HCT116 (cell line): ENCODE measurements at regions not wholly inside any gene's neighbourhood (a gene's known extent, or its start where the extent isn't known, plus 50 kb on each side); places are given as distances from the start of the nearest gene placed in this dataset.

Source experiments
- ATAC-seq: fragments of 200-7000 bp; cut with Tn5 transposase; 2 replicates; pipeline ENCODE4 v1.9.1; 2020; ENCODE audit warnings: mild to moderate bottlenecking, moderate library complexity
- BruUV-seq: library from RNA; stranded (reverse); fragments of 400-500 nt; replicated peaks from 2 replicates; lab custom pipeline; 2021; lab: Mats Ljungman, UMichigan
- CTCF ChIA-PET: fragments of 300-600 bp; sonication (Branson Sonifier 250); formaldehyde crosslinking; loops from one replicate; lab custom pipeline; 2021; ENCODE audit warnings: antibody characterized with exemption; lab: Charles Lee
- POLR2A ChIA-PET: fragments of 300-600, 350-600 bp; sonication (Branson Sonifier 250); formaldehyde crosslinking; loops from one replicate; lab custom pipeline; 2021; ENCODE audit warnings: antibody characterized with exemption; lab: Charles Lee
- RAD21 ChIA-PET, 2 experiments: fragments of 300-600 bp; sonication (Branson Sonifier 250); formaldehyde crosslinking; loops; one replicate each; lab custom pipeline; 2023; ENCODE audit warnings: low total read pairs in 2 of 2; ENCODE audit not compliant: uncharacterized antibody in 2 of 2, unreplicated experiment in 2 of 2, low non-redundant PET in 1 of 2; lab: Charles Lee
- DNase-seq: peaks from one replicate; pipeline ENCODE4 v3.0.0-alpha.2; 2010; ENCODE audit warnings: low read depth, low spot score
- H2AFZ ChIP-seq: fragments of 200-600 bp; shearing (Covaris generic), sonication (generic); 2 replicates; pipeline ENCODE4 v1.6.1; 2017; ENCODE audit warnings: low read depth, mixed run types, mixed read lengths, antibody characterized with exemption, low read length; ENCODE audit not compliant: poor library complexity, severe bottlenecking
- H3K27ac ChIP-seq: 2 replicates; pipeline ENCODE4 v1.5.1; 2012; ENCODE audit warnings: low read depth, low read length
- H3K27me3 ChIP-seq: fragments of 200-600 bp; sonication (generic); 2 replicates; pipeline ENCODE4 v1.6.1; 2016; ENCODE audit warnings: mixed run types, low read length, mixed read lengths; ENCODE audit not compliant: insufficient read depth
- H3K36me3 ChIP-seq, 2 experiments: fragments of 200-500 bp in 1 of 2; fragments of 200-600 bp in 1 of 2; sonication (Bioruptor generic) in 1 of 2; sonication (generic) in 1 of 2; 2 replicates each; pipeline versions ENCODE4 v1.5.1 to v1.6.1; 2014 to 2016; ENCODE audit warnings: low read length in 2 of 2, inconsistent platforms in 1 of 2, mixed read lengths in 1 of 2, mixed run types in 1 of 2; ENCODE audit not compliant: insufficient read depth in 2 of 2, control insufficient read depth in 1 of 2
- H3K4me1 ChIP-seq, 2 experiments: fragments of 200-600 bp in 1 of 2; sonication (generic) in 1 of 2; 2 replicates each; pipeline versions ENCODE4 v1.5.1 to v1.6.1; 2012 to 2017; ENCODE audit warnings: low read length in 2 of 2, inconsistent platforms in 1 of 2, mild to moderate bottlenecking in 1 of 2, mixed read lengths in 1 of 2, mixed run types in 1 of 2, moderate library complexity in 1 of 2; ENCODE audit not compliant: insufficient read depth in 2 of 2, control insufficient read depth in 1 of 2
- H3K4me2 ChIP-seq: fragments of 200-600 bp; sonication (generic); 2 replicates; pipeline ENCODE4 v1.6.1; 2017; ENCODE audit warnings: mixed run types, low read length, mixed read lengths
- H3K4me3 ChIP-seq, 2 experiments: fragments of 200-600 bp in 1 of 2; sonication (generic) in 1 of 2; replicated peaks in 1 of 2; 2 replicates each; pipeline ENCODE4 v1.5.1; 2011 to 2016; ENCODE audit warnings: low read length in 2 of 2, control low read depth in 1 of 2, low read depth in 1 of 2, mild to moderate bottlenecking in 1 of 2, mixed read lengths in 1 of 2, mixed run types in 1 of 2
- H3K79me2 ChIP-seq: fragments of 200-600 bp; sonication (generic); 2 replicates; pipeline ENCODE4 v1.6.1; 2017; ENCODE audit warnings: mild to moderate bottlenecking, mixed run types, low read length, moderate library complexity, mixed read lengths; ENCODE audit not compliant: insufficient read depth
- H3K9ac ChIP-seq: fragments of 200-600 bp; sonication (generic); 2 replicates; pipeline ENCODE4 v1.6.1; 2016; ENCODE audit warnings: low read length, mixed read lengths
- H3K9me2 ChIP-seq: fragments of 200-600 bp; sonication (generic), shearing (Covaris generic); 2 replicates; pipeline ENCODE4 v1.6.1; 2017; ENCODE audit warnings: mixed run types, mild to moderate bottlenecking, moderate library complexity; ENCODE audit not compliant: insufficient read depth
- H3K9me3 ChIP-seq, 2 experiments: fragments of 200-500 bp in 1 of 2; fragments of 200-600 bp in 1 of 2; sonication (Bioruptor generic) in 1 of 2; sonication (generic) in 1 of 2; 2 replicates each; pipeline ENCODE4 v1.6.1; 2014 to 2017; ENCODE audit warnings: low read length in 2 of 2, mixed read lengths in 2 of 2, inconsistent platforms in 1 of 2, low read depth in 1 of 2, mild to moderate bottlenecking in 1 of 2, mixed run types in 1 of 2, moderate library complexity in 1 of 2; ENCODE audit not compliant: control insufficient read depth in 1 of 2, insufficient read depth in 1 of 2
- H4K20me1 ChIP-seq: fragments of 200-600 bp; sonication (generic), shearing (Covaris generic); 2 replicates; pipeline ENCODE4 v1.6.1; 2017; ENCODE audit warnings: mixed run types, mild to moderate bottlenecking, moderate library complexity; ENCODE audit not compliant: insufficient read depth
- ELF1 ChIP-seq: IDR thresholded peaks from 2 replicates; pipeline ENCODE4 v1.6.1; 2012; ENCODE audit warnings: low read depth, borderline replicate concordance
- FOSL1 ChIP-seq: IDR thresholded peaks from 2 replicates; pipeline ENCODE4 v1.6.1; 2012; ENCODE audit warnings: low read depth
- POLR2A ChIP-seq: IDR thresholded peaks from 2 replicates; pipeline ENCODE4 v1.7.0; 2011; ENCODE audit warnings: borderline replicate concordance; ENCODE audit not compliant: insufficient read depth, insufficient read length; ENCODE audit errors: extremely low read depth
- POLR2AphosphoS5 ChIP-seq: IDR thresholded peaks from 2 replicates; pipeline ENCODE4 v1.6.1; 2011; ENCODE audit warnings: mild to moderate bottlenecking, low read depth, low read length, moderate library complexity
- RAD21 ChIP-seq: IDR thresholded peaks from 2 replicates; pipeline ENCODE4 v1.6.1; 2012; ENCODE audit warnings: low read depth, mild to moderate bottlenecking
- SIN3A ChIP-seq: IDR thresholded peaks from 2 replicates; pipeline ENCODE4 v1.6.1; 2012; ENCODE audit warnings: low read depth
- SP1 ChIP-seq: IDR thresholded peaks from 2 replicates; pipeline ENCODE4 v1.6.1; 2012; ENCODE audit warnings: low read depth
- TCF7L2 ChIP-seq: IDR thresholded peaks from 2 replicates; pipeline ENCODE4 v1.7.0; 2011; ENCODE audit warnings: borderline replicate concordance, inconsistent platforms; ENCODE audit not compliant: insufficient read depth, insufficient read length; ENCODE audit errors: extremely low read depth
- YY1 ChIP-seq: IDR thresholded peaks from 2 replicates; pipeline ENCODE4 v1.6.1; 2011; ENCODE audit warnings: low read length, low read depth, moderate library complexity, mild to moderate bottlenecking; ENCODE audit not compliant: insufficient replicate concordance; ENCODE audit errors: extremely low read depth
- ZNF274 ChIP-seq: fragments of 200-500 bp; sonication (Bioruptor generic); IDR thresholded peaks from 2 replicates; pipeline ENCODE4 v1.6.1; 2014; ENCODE audit warnings: mild to moderate bottlenecking, low read depth, low read length, inconsistent platforms
- intact Hi-C: fragments of 100-400 bp; cut with micrococcal nuclease; formaldehyde crosslinking; loops from 2 replicates; pipeline ENCODE4 v1.10.0; 2022
- TF ChIP-seq, protein P1 (sequence below): IDR thresholded peaks from 2 replicates; pipeline ENCODE4 v1.6.1; 2012

DNA sequence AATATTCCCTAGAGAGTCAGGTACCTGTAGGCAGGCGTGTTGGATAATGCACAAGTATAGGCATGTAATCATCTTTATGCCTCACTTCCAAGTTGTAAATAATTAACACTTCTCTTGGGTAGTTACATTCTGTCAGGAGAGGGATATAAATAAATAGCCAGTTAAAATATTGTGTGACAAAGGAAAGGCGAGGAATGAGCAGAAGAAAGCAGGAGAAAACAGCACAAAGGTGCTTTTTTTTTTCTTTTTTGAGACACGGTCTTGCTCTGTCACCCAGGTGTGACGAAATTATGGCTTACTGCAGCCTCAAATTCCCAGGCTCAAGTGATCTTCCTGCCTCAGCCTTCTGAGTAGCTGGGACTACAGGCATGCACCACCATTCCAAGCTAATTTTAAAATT, 99.2 kb upstream of the LYZL2 start:
- no peak overlapping the region for H3K9ac ChIP-seq
- no peaks in the 10 kb centered on the region for H3K4me1 ChIP-seq
- ChIA-PET POLR2A (no interaction called here), CTCF (no interaction called here), RAD21 (no interaction called here)
- BruUV-seq: no TSS peak
- ATAC-seq (no peak), DNase-seq (no peak)
- TF ChIP-seq SP1: no peak
- TF ChIP-seq TCF7L2: no peak
- TF ChIP-seq SIN3A: no peak
- TF ChIP-seq ZNF274: no peak
- no peak for TF ChIP-seq FOSL1
- TF ChIP-seq YY1: no peak
- no peak for TF ChIP-seq POLR2A
- no peaks in the 10 kb centered on the region for H4K20me1 ChIP-seq
- H3K27ac ChIP-seq: no peak overlapping the region
- no peaks in the 10 kb centered on the region for H3K36me3 ChIP-seq
- no peak overlapping the region for H2AFZ ChIP-seq
- no peaks in the 10 kb centered on the region for H3K9me2 ChIP-seq
- H3K79me2 ChIP-seq: no peaks in the 10 kb centered on the region
- H3K4me2 ChIP-seq: no peak overlapping the region
- no peak overlapping the region for H3K4me3 ChIP-seq
- no peaks in the 10 kb centered on the region for H3K27me3 ChIP-seq
- H3K9me3 ChIP-seq: no peaks in the 10 kb centered on the region
- intact Hi-C loops: loop anchor here (10.0 kb wide), 3 partner anchors 736 to 1476 kb away; no protein-coding TSS in a partner anchor

DNA sequence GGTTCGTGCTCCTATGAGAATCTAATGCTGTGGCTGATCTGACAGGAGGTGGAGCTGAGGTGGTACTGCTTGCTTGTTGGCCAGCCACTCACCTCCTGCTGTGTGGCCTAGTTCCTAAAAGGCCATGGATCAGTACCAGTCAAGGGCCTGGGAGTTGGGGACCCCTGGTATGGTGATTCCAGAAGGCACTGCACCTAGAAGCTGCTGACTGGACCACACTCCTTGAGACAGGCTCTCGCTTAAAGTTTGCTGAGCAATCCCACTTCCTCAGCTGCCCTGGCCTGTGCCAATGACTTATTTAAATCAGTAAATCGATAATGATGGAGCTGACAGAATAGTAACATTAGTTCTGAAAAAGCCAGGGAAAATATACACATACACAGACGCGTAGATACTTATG, 98.6 kb upstream of the LYZL2 start:
- CTCF ChIA-PET: no interaction called here
- no peaks in the 10 kb centered on the region for H3K9me3 ChIP-seq
- ATAC-seq: no peak
- H3K79me2 ChIP-seq: no peaks in the 10 kb centered on the region
- no peak overlapping the region for H3K4me3 ChIP-seq
- BruUV-seq: no TSS peak
- H2AFZ ChIP-seq: no peak overlapping the region
- no peak overlapping the region for H3K4me2 ChIP-seq
- H3K36me3 ChIP-seq: no peaks in the 10 kb centered on the region
- no peaks in the 10 kb centered on the region for H3K4me1 ChIP-seq
- DNase-seq: no peak
- intact Hi-C loops: loop anchor here (10.0 kb wide), 3 partner anchors 737 to 1477 kb away; no protein-coding TSS in a partner anchor
- H3K27me3 ChIP-seq: no peaks in the 10 kb centered on the region
- POLR2A ChIA-PET: no interaction called here
- no peak overlapping the region for H3K9ac ChIP-seq
- RAD21 ChIA-PET: no interaction called here
- no peaks in the 10 kb centered on the region for H3K9me2 ChIP-seq
- no peaks in the 10 kb centered on the region for H4K20me1 ChIP-seq
- TF ChIP-seq POLR2A: no peak
- TF ChIP-seq SP1: no peak
- TF ChIP-seq TCF7L2: no peak
- TF ChIP-seq ELF1: no peak
- no peak for TF ChIP-seq RAD21
- TF ChIP-seq, protein P1, sequence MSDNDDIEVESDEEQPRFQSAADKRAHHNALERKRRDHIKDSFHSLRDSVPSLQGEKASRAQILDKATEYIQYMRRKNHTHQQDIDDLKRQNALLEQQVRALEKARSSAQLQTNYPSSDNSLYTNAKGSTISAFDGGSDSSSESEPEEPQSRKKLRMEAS: no peak
- no peak for TF ChIP-seq ZNF274
- no peak for TF ChIP-seq POLR2AphosphoS5
- no peak for TF ChIP-seq SIN3A
- TF ChIP-seq, all 23 proteins: peak for 0
- H3K27ac ChIP-seq: no peak overlapping the region
